ENCODE measurements at regions not wholly inside any gene's neighbourhood (a gene's known extent, or its start where the extent isn't known, plus 50 kb on each side); places are given as distances from the start of the nearest gene placed in this dataset.

DNA sequence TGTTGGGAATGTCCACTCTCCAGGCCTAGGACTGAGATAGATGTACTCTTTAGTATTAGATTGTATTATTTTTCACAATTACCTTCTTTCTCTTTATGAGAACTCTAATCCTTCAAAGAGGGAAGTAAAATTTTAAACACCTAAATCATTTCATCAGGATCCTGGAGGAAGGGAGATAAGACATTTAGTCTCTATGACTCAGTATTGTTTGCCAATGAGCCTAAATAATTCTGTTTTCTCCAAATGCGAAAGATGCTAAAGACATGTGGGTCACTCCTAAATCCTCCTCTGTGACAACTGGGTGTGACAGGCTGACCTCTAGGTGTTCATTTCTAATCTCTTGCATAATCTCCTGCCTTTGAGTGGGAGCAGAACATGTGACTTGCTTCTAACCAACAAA lies 1736.6 kb upstream of the MIR17HG start:
- no peak for DNase-seq (ENCODE audit: low spot score)

DNA sequence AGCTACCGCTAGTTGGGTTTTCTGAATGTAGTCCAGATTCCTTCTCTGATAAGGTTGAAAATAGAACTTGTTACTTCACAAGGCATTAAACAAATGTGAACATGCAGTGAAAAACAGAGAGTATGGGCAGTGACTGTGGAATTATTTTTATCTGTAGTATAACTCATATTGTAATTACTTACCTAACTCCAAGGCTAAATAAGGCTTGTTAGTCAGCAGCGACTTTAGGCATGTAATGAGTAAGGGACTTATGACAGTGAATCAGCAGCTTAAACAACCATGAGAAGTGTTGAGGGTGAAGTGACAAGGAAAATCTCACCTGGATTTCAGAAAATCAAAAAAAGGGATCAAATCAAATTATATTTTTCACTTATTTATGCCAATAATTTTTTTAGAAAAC lies 1719.5 kb upstream of the MIR17HG start:
- Histone ChIP-seq H3K79me2 (no peaks in the 10 kb centered on the region), H4K20me1 (ENCODE audit: insufficient read depth, poor library complexity, severe bottlenecking) (no peaks in the 10 kb centered on the region), H3K36me3 (replicated peaks; ENCODE audit: insufficient read depth, low read depth) (no peaks in the 10 kb centered on the region), H3K4me1 (ENCODE audit: insufficient read depth) (no peaks in the 10 kb centered on the region), H3K27ac (no peak overlapping the region), H3K4me3 (no peak overlapping the region), H3K4me2 (no peak overlapping the region), H3K9me3 (ENCODE audit: low read depth) (no peaks in the 10 kb centered on the region), H3K27me3 (no peaks in the 10 kb centered on the region), H3K9me2 (replicated peaks; ENCODE audit: insufficient read depth) (no peaks in the 10 kb centered on the region), H2AFZ (no peak overlapping the region)
- TF ChIP-seq, protein P1, sequence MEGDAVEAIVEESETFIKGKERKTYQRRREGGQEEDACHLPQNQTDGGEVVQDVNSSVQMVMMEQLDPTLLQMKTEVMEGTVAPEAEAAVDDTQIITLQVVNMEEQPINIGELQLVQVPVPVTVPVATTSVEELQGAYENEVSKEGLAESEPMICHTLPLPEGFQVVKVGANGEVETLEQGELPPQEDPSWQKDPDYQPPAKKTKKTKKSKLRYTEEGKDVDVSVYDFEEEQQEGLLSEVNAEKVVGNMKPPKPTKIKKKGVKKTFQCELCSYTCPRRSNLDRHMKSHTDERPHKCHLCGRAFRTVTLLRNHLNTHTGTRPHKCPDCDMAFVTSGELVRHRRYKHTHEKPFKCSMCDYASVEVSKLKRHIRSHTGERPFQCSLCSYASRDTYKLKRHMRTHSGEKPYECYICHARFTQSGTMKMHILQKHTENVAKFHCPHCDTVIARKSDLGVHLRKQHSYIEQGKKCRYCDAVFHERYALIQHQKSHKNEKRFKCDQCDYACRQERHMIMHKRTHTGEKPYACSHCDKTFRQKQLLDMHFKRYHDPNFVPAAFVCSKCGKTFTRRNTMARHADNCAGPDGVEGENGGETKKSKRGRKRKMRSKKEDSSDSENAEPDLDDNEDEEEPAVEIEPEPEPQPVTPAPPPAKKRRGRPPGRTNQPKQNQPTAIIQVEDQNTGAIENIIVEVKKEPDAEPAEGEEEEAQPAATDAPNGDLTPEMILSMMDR (IDR thresholded peaks at IDR 0.05; ENCODE audit: poor library complexity) = no peak
- TF ChIP-seq EZH2 (IDR thresholded peaks at IDR 0.05; ENCODE audit: borderline replicate concordance) (no peak), EZH2phosphoT487 (IDR thresholded peaks at IDR 0.05; ENCODE audit: low read depth, severe bottlenecking, unreplicated experiment) (no peak)
- WGBS (ENCODE audit: low lambda C conversion rate, missing lambda C conversion rate) = 95% methylated on average over 2 of the region's 2 CpGs
- no peak for DNase-seq (ENCODE audit: low spot score)

More for the DNA sequence above, 1736.6 kb upstream of the MIR17HG start:
- H3K36me3 ChIP-seq (replicated peaks; ENCODE audit: insufficient read depth, low read depth) = no peaks in the 10 kb centered on the region
- no peaks in the 10 kb centered on the region for H3K9me3 ChIP-seq (ENCODE audit: low read depth)
- H3K9me2 ChIP-seq (replicated peaks; ENCODE audit: insufficient read depth) = no peaks in the 10 kb centered on the region
- H3K27ac ChIP-seq = no peak overlapping the region
- H4K20me1 ChIP-seq (ENCODE audit: insufficient read depth, poor library complexity, severe bottlenecking) = no peaks in the 10 kb centered on the region
- no peak overlapping the region for H2AFZ ChIP-seq
- H3K79me2 ChIP-seq = no peaks in the 10 kb centered on the region
- no peak overlapping the region for H3K4me2 ChIP-seq
- 84% methylated on average over 1 of the region's 1 CpG for WGBS (ENCODE audit: low lambda C conversion rate, missing lambda C conversion rate)
- TF ChIP-seq EZH2 (IDR thresholded peaks at IDR 0.05; ENCODE audit: borderline replicate concordance) (no peak), EZH2phosphoT487 (IDR thresholded peaks at IDR 0.05; ENCODE audit: low read depth, severe bottlenecking, unreplicated experiment) (no peak)
- TF ChIP-seq, protein P1 (IDR thresholded peaks at IDR 0.05; ENCODE audit: poor library complexity) = no peak
- H3K27me3 ChIP-seq = no peaks in the 10 kb centered on the region
- H3K4me1 ChIP-seq (ENCODE audit: insufficient read depth) = no peaks in the 10 kb centered on the region
- no peak overlapping the region for H3K4me3 ChIP-seq

DNA sequence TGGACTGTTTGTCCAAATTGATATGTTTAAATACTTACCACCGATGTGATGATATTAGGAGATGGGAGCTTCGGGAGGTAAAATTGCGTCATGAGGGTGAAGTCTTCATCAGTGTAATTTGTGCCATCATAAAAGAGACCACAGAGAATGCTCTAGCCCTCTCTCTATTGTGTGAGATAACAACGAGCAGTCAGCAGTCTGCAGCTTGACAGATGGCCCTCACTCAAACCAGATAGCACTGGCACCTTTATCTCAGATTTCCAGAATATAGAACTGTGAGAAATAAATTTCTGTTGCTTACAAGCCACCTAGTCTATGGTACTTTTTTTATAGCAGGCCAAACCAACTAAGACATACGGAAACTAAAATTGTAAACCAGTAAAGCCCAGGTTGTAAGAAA lies 1718.9 kb upstream of the MIR17HG start:
- no peak for DNase-seq (ENCODE audit: low spot score)
- Histone ChIP-seq H3K27me3 (no peaks in the 10 kb centered on the region), H2AFZ (no peak overlapping the region), H3K9me3 (ENCODE audit: low read depth) (no peaks in the 10 kb centered on the region), H3K4me3 (no peak overlapping the region), H4K20me1 (ENCODE audit: insufficient read depth, poor library complexity, severe bottlenecking) (no peaks in the 10 kb centered on the region), H3K4me2 (no peak overlapping the region), H3K79me2 (no peaks in the 10 kb centered on the region), H3K4me1 (ENCODE audit: insufficient read depth) (no peaks in the 10 kb centered on the region), H3K36me3 (replicated peaks; ENCODE audit: insufficient read depth, low read depth) (no peaks in the 10 kb centered on the region), H3K9me2 (replicated peaks; ENCODE audit: insufficient read depth) (no peaks in the 10 kb centered on the region), H3K27ac (no peak overlapping the region)
- 69% methylated on average over 5 of the region's 5 CpGs for WGBS (ENCODE audit: low lambda C conversion rate, missing lambda C conversion rate)
- TF ChIP-seq, protein P1 (IDR thresholded peaks at IDR 0.05; ENCODE audit: poor library complexity) = no peak
- no peak for TF ChIP-seq EZH2phosphoT487 (IDR thresholded peaks at IDR 0.05; ENCODE audit: low read depth, severe bottlenecking, unreplicated experiment)
- no peak for TF ChIP-seq EZH2 (IDR thresholded peaks at IDR 0.05; ENCODE audit: borderline replicate concordance)

DNA sequence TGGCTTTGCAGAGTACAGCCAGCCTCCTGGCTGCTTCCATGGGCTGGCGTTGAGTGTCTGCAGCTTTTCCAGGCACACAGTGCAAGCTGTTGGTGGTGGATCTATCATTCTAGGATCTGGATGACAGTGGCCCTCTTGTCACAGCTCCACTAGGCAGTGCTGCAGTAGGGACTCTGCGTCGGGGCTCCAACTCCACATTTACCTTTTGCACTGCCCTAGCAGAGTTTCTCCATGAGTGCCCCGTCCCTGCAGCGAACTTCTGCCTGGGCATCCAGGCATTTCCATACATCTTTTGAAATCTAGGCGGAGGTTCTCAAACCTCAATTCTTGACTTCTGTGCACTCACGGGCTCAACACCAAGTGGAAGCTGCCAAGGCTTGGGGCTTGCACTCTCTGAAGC lies 1697.3 kb upstream of the MIR17HG start:
- no peak overlapping the region for H3K4me2 ChIP-seq
- no peak overlapping the region for H2AFZ ChIP-seq
- no peaks in the 10 kb centered on the region for H4K20me1 ChIP-seq (ENCODE audit: insufficient read depth, poor library complexity, severe bottlenecking)
- H3K4me3 ChIP-seq = no peak overlapping the region
- WGBS (ENCODE audit: low lambda C conversion rate, missing lambda C conversion rate) = 92% methylated on average over 7 of the region's 7 CpGs
- H3K9me2 ChIP-seq (replicated peaks; ENCODE audit: insufficient read depth) = no peaks in the 10 kb centered on the region
- H3K79me2 ChIP-seq = no peaks in the 10 kb centered on the region
- TF ChIP-seq EZH2 (IDR thresholded peaks at IDR 0.05; ENCODE audit: borderline replicate concordance) = no peak
- H3K4me1 ChIP-seq (ENCODE audit: insufficient read depth) = no peaks in the 10 kb centered on the region
- no peaks in the 10 kb centered on the region for H3K9me3 ChIP-seq (ENCODE audit: low read depth)
- DNase-seq (ENCODE audit: low spot score) = no peak
- no peaks in the 10 kb centered on the region for H3K36me3 ChIP-seq (replicated peaks; ENCODE audit: insufficient read depth, low read depth)
- H3K27ac ChIP-seq = no peak overlapping the region
- H3K27me3 ChIP-seq = no peaks in the 10 kb centered on the region
